GM12891 (cell line): ENCODE measurements at regions not wholly inside any gene's neighbourhood (a gene's known extent, or its start where the extent isn't known, plus 50 kb on each side); places are given as distances from the start of the nearest gene placed in this dataset.
"Not testable (repeated sequence)": the region's sequence is repeated elsewhere in the genome, so short reads cannot be mapped to it uniquely, and the experiment has no call there.

Source experiments
- POLR2A ChIP-seq: IDR thresholded peaks from 2 replicates; pipeline ENCODE4 v1.6.1; 2011; ENCODE audit warnings: low read depth, low read length, control low read depth
- TAF1 ChIP-seq: IDR thresholded peaks from 2 replicates; pipeline ENCODE4 v1.6.1; 2011; ENCODE audit warnings: low read depth, low read length, control low read depth

DNA sequence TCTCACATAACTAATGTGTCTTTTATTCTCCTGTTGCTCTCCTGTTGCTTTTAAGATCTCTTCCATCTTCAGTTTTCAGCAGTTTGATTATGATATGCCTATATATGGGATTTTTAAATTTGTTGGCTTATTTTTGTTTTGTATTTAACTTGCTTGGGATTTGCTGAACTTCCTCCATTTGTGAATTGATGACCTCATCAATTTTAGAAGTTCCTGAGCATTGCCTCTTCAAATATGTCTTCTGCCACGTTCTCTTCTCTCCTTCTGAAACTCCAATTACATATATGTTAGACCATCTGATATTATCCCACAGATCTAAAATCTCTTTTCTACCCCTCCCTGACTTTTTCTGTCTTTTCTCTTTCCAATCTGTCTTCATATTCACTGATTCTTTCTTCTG lies 86.6 kb downstream of the SYT15 start:
- not testable (repeated sequence) for TF ChIP-seq POLR2A, TAF1
